ENCODE measurements at regions not wholly inside any gene's neighbourhood (a gene's known extent, or its start where the extent isn't known, plus 50 kb on each side); places are given as distances from the start of the nearest gene placed in this dataset.

GRCh38 chr9:119020730-119021333 lies 348.4 kb downstream of the BRINP1 start:
- TF ChIP-seq CTCF (IDR thresholded peaks at IDR 0.05; ENCODE audit: insufficient read depth, low read depth, low read length) (no peak), EZH2 (IDR thresholded peaks at IDR 0.05; ENCODE audit: insufficient read depth, low read length) (no peak)

Measured in astrocyte (in vitro differentiated cells and primary cell).